ENCODE measurements at regions not wholly inside any gene's neighbourhood (a gene's known extent, or its start where the extent isn't known, plus 50 kb on each side); places are given as distances from the start of the nearest gene placed in this dataset.

- TF ChIP-seq HCFC1 (IDR thresholded peaks at IDR 0.05; ENCODE audit: low read length): no peak
- TF ChIP-seq ZNF274 (IDR thresholded peaks at IDR 0.05; ENCODE audit: insufficient read depth, insufficient read length): no peak
- TF ChIP-seq SMC3 (IDR thresholded peaks at IDR 0.05; ENCODE audit: borderline replicate concordance, low read length): no peak
- TF ChIP-seq, protein P1, sequence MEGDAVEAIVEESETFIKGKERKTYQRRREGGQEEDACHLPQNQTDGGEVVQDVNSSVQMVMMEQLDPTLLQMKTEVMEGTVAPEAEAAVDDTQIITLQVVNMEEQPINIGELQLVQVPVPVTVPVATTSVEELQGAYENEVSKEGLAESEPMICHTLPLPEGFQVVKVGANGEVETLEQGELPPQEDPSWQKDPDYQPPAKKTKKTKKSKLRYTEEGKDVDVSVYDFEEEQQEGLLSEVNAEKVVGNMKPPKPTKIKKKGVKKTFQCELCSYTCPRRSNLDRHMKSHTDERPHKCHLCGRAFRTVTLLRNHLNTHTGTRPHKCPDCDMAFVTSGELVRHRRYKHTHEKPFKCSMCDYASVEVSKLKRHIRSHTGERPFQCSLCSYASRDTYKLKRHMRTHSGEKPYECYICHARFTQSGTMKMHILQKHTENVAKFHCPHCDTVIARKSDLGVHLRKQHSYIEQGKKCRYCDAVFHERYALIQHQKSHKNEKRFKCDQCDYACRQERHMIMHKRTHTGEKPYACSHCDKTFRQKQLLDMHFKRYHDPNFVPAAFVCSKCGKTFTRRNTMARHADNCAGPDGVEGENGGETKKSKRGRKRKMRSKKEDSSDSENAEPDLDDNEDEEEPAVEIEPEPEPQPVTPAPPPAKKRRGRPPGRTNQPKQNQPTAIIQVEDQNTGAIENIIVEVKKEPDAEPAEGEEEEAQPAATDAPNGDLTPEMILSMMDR (IDR thresholded peaks at IDR 0.05 in 2 of 3, conservative IDR thresholded peaks at IDR 0.05 in 1 of 3; ENCODE audit: control insufficient read depth in 2 of 3, extremely low read depth in 1 of 3, insufficient read depth in 1 of 3, low read depth in 3 of 3, low read length in 3 of 3): no peak
- TF ChIP-seq POLR2AphosphoS5 (IDR thresholded peaks at IDR 0.05; ENCODE audit: low read length): no peak
- TF ChIP-seq RCOR1 (conservative IDR thresholded peaks at IDR 0.05; ENCODE audit: low read depth, low read length): no peak
- no peak for TF ChIP-seq KDM1A (IDR thresholded peaks at IDR 0.05; ENCODE audit: borderline replicate concordance)
- no peak for TF ChIP-seq SUZ12 (IDR thresholded peaks at IDR 0.05; ENCODE audit: unreplicated experiment)
- TF ChIP-seq POLR2A (IDR thresholded peaks at IDR 0.05; ENCODE audit: low read depth, low read length): no peak
- TF ChIP-seq SMAD1 (IDR thresholded peaks at IDR 0.05; ENCODE audit: low read depth, partially characterized antibody): no peak
- TF ChIP-seq, protein P2, sequence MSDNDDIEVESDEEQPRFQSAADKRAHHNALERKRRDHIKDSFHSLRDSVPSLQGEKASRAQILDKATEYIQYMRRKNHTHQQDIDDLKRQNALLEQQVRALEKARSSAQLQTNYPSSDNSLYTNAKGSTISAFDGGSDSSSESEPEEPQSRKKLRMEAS (IDR thresholded peaks at IDR 0.05; ENCODE audit: low read depth, low read length): no peak
- TF ChIP-seq, protein P3, sequence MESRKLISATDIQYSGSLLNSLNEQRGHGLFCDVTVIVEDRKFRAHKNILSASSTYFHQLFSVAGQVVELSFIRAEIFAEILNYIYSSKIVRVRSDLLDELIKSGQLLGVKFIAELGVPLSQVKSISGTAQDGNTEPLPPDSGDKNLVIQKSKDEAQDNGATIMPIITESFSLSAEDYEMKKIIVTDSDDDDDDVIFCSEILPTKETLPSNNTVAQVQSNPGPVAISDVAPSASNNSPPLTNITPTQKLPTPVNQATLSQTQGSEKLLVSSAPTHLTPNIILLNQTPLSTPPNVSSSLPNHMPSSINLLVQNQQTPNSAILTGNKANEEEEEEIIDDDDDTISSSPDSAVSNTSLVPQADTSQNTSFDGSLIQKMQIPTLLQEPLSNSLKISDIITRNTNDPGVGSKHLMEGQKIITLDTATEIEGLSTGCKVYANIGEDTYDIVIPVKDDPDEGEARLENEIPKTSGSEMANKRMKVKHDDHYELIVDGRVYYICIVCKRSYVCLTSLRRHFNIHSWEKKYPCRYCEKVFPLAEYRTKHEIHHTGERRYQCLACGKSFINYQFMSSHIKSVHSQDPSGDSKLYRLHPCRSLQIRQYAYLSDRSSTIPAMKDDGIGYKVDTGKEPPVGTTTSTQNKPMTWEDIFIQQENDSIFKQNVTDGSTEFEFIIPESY (IDR thresholded peaks at IDR 0.05): no peak
- TF ChIP-seq RFX5 (IDR thresholded peaks at IDR 0.05; ENCODE audit: low read depth, low read length): no peak
These were observed 682.6 kb downstream of the JRKL start for GRCh38 chr11:97072420-97072819.

All from GM12878 (cell line).